OCI-LY1 (cell line): ENCODE measurements at regions not wholly inside any gene's neighbourhood (a gene's known extent, or its start where the extent isn't known, plus 50 kb on each side); places are given as distances from the start of the nearest gene placed in this dataset.

ENCODE experiments used
- CTCF ChIP-seq: fragments of 200-600 bp; sonication (generic), shearing (Covaris generic); IDR thresholded peaks from 2 replicates; pipeline ENCODE4 v1.5.1; 2017; ENCODE audit warnings: mild to moderate bottlenecking, antibody characterized with exemption, low read length, moderate library complexity, mixed read lengths
- EZH2 ChIP-seq: fragments of 200-600 bp; sonication (generic), shearing (Covaris generic); IDR thresholded peaks from 2 replicates; pipeline ENCODE4 v1.8.0; 2017; ENCODE audit warnings: borderline replicate concordance, mixed run types, mild to moderate bottlenecking, antibody characterized with exemption, low read length, moderate library complexity, mixed read lengths

- TF ChIP-seq CTCF (no peak), EZH2 (no peak)
Measured at GRCh38 chr20:59446376-59446775, 146.0 kb downstream of the EDN3 start.
